Transverse colon (tissue), 4 donors: ENCODE measurements at regions not wholly inside any gene's neighbourhood (a gene's known extent, or its start where the extent isn't known, plus 50 kb on each side); places are given as distances from the start of the nearest gene placed in this dataset.

Experiments
- DNase-seq: peaks from one replicate; pipeline ENCODE4 v3.0.0-alpha.2; 2019
- H3K27ac ChIP-seq, 4 donors: fragments of 200-600 bp; sonication (generic); 2 replicates each; pipeline ENCODE4 v1.5.1; 2016 to 2018; ENCODE audit warnings: inconsistent platforms in 4 of 4
- H3K27me3 ChIP-seq: fragments of 200-600 bp; sonication (generic); 2 replicates; pipeline ENCODE4 v1.5.1; 2017; ENCODE audit warnings: inconsistent platforms
- H3K36me3 ChIP-seq, 4 donors: fragments of 200-600 bp; sonication (generic); 2 replicates each; pipeline ENCODE4 v1.5.1; 2017 to 2019; ENCODE audit warnings: inconsistent platforms in 4 of 4
- H3K4me1 ChIP-seq, 4 donors: fragments of 200-600 bp; sonication (generic); 2 replicates each; pipeline ENCODE4 v1.5.1; 2017 to 2020; ENCODE audit warnings: inconsistent platforms in 4 of 4
- H3K4me3 ChIP-seq, 4 donors: fragments of 200-600 bp; sonication (generic); 1 replicate in 1 of 4; 2 replicates in 3 of 4; pipeline versions ENCODE4 v1.5.1 to v1.6.1; 2017 to 2019; ENCODE audit warnings: inconsistent platforms in 4 of 4
- H3K9me3 ChIP-seq, 2 donors: fragments of 200-600 bp; sonication (generic); 2 replicates each; pipeline ENCODE4 v1.5.1; 2017 to 2019; ENCODE audit warnings: inconsistent platforms in 2 of 2
- EP300 ChIP-seq: sonication (generic); formaldehyde crosslinking; IDR thresholded peaks from one replicate; pipeline ENCODE4 v1.6.1; 2017; ENCODE audit warnings: antibody characterized with exemption, low read depth
- POLR2A ChIP-seq: fragments of 450-650 bp; IDR thresholded peaks from one replicate; pipeline ENCODE4 v1.6.1; 2016; ENCODE audit warnings: antibody characterized with exemption, mild to moderate bottlenecking, moderate library complexity
- POLR2AphosphoS5 ChIP-seq, 3 donors: sonication (generic); formaldehyde crosslinking; IDR thresholded peaks; one replicate each; pipeline ENCODE4 v1.6.1; 2016; ENCODE audit warnings: antibody characterized with exemption in 3 of 3
- WGBS, 2 donors: methylation state at CpG; one replicate each; pipeline ENCODE4 v1.1.5; 2018; ENCODE audit warnings: low coverage in 1 of 2; 5-methylcytosine and 5-hydroxymethylcytosine counted together
- in situ Hi-C, 4 donors: fragments of 200-750 bp; cut with MboI; loops; one replicate each; pipeline versions ENCODE4 v1.15.0 to v1.15.1; 2017; ENCODE audit warnings: low sequenced_read_pairs in 3 of 4, low pct_ligation_motif_present in 1 of 4, low pct_unique_long_range_greater_than_20kb in 1 of 4
- intact Hi-C: fragments of 100-400 bp; cut with DNase I; formaldehyde crosslinking; loops from one replicate; pipeline ENCODE4 v1.15.1; 2023; ENCODE audit warnings: low total_unique reads
- TF ChIP-seq, protein P1 (sequence below), 5 experiments: fragments of 200-600 bp in 3 of 5; fragments of 450-650 bp in 2 of 5; sonication (generic) in 3 of 5; IDR thresholded peaks; 1 replicate in 2 of 5; 2 replicates in 3 of 5; pipeline ENCODE4 v1.5.1; 2016 to 2017; ENCODE audit warnings: antibody characterized with exemption in 5 of 5, inconsistent platforms in 3 of 5, mild to moderate bottlenecking in 2 of 5, moderate library complexity in 1 of 5

DNA sequence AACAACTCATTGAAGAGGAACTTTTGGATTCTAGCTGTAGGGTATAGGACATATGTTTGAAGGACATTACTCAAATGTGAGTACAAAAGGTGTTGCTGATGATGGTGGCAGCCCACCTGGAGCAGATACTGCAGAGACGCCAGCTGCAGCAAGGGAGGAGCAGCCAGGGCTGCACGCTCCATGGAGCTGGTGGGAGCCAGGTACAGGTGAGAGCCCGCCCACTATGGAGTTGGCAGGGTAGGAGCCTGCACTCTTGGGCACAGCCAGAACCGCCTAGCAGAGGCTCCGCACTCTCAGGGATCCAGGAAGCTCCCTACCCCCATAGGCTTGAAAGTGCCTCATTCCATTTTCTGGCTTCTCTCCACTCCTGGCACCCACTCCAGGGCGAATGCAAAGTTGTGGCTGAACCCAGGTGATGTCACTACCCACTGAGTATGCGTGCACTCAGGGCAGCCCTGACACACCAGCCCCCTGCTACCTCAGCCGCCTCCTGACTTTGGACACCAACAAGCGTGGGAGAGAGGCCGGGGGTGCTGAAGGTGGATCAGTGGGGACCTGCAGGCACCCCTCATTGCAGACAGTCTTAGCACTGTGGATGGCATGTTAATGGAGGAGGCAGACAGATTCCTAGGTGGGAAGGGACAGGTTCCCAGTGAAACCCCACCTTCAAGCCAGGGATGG lies 761.1 kb downstream of the IPMK start:
- Histone ChIP-seq H3K4me1 (no peaks in the 10 kb centered on the region), H3K27me3 (no peaks in the 10 kb centered on the region), H3K4me3 (no peak overlapping the region), H3K36me3 (no peaks in the 10 kb centered on the region), H3K9me3 (no peaks in the 10 kb centered on the region), H3K27ac (no peak overlapping the region)
- 74% methylated on average over 10 of the region's 10 CpGs; no CpG with 5 or more reads in 1 of the 2 donors for WGBS, 2 donors
- in situ Hi-C loops, result no loop called here
- TF ChIP-seq POLR2A (no peak), POLR2AphosphoS5 (IDR thresholded peaks at IDR 0.05) (no peak), EP300 (no peak)
- TF ChIP-seq, protein P1, sequence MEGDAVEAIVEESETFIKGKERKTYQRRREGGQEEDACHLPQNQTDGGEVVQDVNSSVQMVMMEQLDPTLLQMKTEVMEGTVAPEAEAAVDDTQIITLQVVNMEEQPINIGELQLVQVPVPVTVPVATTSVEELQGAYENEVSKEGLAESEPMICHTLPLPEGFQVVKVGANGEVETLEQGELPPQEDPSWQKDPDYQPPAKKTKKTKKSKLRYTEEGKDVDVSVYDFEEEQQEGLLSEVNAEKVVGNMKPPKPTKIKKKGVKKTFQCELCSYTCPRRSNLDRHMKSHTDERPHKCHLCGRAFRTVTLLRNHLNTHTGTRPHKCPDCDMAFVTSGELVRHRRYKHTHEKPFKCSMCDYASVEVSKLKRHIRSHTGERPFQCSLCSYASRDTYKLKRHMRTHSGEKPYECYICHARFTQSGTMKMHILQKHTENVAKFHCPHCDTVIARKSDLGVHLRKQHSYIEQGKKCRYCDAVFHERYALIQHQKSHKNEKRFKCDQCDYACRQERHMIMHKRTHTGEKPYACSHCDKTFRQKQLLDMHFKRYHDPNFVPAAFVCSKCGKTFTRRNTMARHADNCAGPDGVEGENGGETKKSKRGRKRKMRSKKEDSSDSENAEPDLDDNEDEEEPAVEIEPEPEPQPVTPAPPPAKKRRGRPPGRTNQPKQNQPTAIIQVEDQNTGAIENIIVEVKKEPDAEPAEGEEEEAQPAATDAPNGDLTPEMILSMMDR (IDR thresholded peaks at IDR 0.05), result no peak
- no peak for DNase-seq
- intact Hi-C loops, result no loop called here

DNA sequence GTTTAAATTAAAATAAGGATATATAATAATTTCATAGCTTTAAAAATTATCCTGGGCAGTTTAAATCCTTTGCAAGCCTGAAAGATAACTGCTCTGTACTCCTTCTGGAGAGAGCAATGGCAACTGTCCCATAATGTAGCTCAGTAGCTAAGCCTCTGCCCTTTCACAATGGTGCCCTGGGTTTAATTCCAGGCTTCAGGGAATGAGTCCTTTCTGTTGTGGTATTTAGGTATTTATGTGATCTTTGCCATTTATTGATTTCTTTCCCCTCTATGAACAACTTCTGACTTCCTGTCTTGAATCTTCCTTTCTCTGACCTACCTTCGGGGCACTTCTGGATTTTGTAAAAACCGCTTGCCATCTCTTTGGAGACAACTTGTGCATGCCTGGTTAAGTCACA lies 773.2 kb downstream of the IPMK start:
- in situ Hi-C loops, result no loop called here
- 57 to 65% methylated on average over 2 of the region's 2 CpGs for WGBS, 2 donors

DNA sequence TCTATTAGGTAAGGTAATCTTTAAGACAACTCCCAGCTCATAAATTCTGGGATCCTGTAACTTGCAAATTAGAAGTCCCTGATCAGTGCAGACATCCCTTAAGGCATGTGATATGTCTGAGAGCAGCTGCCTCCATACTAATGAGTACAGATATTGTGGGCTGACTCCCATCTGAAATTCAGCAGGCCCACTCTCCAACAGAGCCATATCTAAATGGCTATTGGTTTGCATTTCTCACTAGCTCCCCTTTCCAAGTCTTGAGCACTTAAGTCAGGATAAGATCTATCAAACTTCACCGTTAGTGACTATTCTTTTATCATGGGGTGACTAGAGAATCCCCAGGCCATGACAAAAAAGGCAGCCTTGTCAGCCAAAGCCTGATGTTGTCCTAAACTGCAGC lies 785.4 kb downstream of the IPMK start:
- intact Hi-C loops, result no loop called here
- TF ChIP-seq POLR2AphosphoS5 (IDR thresholded peaks at IDR 0.05), result no peak
- TF ChIP-seq POLR2A, result no peak
- no peak for TF ChIP-seq EP300
- TF ChIP-seq, protein P1 (IDR thresholded peaks at IDR 0.05), result no peak
- Histone ChIP-seq H3K27ac (no peak overlapping the region), H3K9me3 (no peaks in the 10 kb centered on the region), H3K4me1 (no peaks in the 10 kb centered on the region), H3K27me3 (no peaks in the 10 kb centered on the region), H3K36me3 (no peaks in the 10 kb centered on the region), H3K4me3 (no peak overlapping the region)
- 56% methylated on average over 1 of the region's 1 CpG; no CpG with 5 or more reads in 1 of the 2 donors for WGBS, 2 donors
- DNase-seq, result no peak
- in situ Hi-C loops, result no loop called here

More for the DNA sequence above, 773.2 kb downstream of the IPMK start:
- no peak overlapping the region for H3K27ac ChIP-seq
- no peaks in the 10 kb centered on the region for H3K36me3 ChIP-seq
- no peak overlapping the region for H3K4me3 ChIP-seq
- TF ChIP-seq POLR2A (no peak), EP300 (no peak), POLR2AphosphoS5 (IDR thresholded peaks at IDR 0.05) (no peak)
- TF ChIP-seq, protein P1 (IDR thresholded peaks at IDR 0.05), result no peak
- DNase-seq, result no peak
- H3K4me1 ChIP-seq, result no peaks in the 10 kb centered on the region
- intact Hi-C loops, result no loop called here
- H3K9me3 ChIP-seq, result no peaks in the 10 kb centered on the region
- no peaks in the 10 kb centered on the region for H3K27me3 ChIP-seq

GRCh38 chr10:57472823-57473619 lies 794.7 kb downstream of the IPMK start:
- Histone ChIP-seq H3K27me3 (no peaks in the 10 kb centered on the region), H3K4me1 (no peaks in the 10 kb centered on the region), H3K9me3 (no peaks in the 10 kb centered on the region), H3K36me3 (no peaks in the 10 kb centered on the region), H3K27ac (no peak overlapping the region), H3K4me3 (no peak overlapping the region)
- 79 to 88% methylated on average over 2 of the region's 2 CpGs for WGBS, 2 donors
- intact Hi-C loops, result no loop called here
- no peak for DNase-seq
- in situ Hi-C loops, result no loop called here
- TF ChIP-seq POLR2AphosphoS5 (IDR thresholded peaks at IDR 0.05) (no peak), POLR2A (no peak), EP300 (no peak)
- TF ChIP-seq, protein P1 (IDR thresholded peaks at IDR 0.05), result no peak
